NCI-H2227 treated with DMSO at 0.1 percent for 48 hours (cell line): ENCODE measurements at regions not wholly inside any gene's neighbourhood (a gene's known extent, or its start where the extent isn't known, plus 50 kb on each side); places are given as distances from the start of the nearest gene placed in this dataset.

Experiments
- DNase-seq: peaks from one replicate; lab custom pipeline; 2025; lab: John Stamatoyannopoulos, UW

DNA sequence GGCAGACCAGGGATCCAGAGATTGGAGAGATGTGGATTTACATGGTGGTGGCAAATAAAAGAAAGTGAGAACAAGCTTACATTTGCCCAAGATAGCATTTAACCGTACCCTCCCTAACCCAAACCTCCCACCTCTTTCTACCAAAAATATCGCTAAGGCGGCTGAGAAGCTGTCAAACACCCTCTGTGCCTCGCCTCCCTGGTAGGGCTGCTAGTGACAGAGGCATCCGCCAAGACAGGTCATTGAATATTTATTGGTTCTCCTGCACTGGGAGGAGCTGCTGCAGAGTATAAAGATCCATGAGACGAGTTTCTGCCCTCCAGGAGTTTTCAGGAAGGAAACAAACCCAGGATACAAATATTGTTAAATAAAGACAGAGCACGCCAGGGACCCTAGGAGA lies 107.3 kb upstream of the TMC3 start:
- DNase-seq = no peak

DNA sequence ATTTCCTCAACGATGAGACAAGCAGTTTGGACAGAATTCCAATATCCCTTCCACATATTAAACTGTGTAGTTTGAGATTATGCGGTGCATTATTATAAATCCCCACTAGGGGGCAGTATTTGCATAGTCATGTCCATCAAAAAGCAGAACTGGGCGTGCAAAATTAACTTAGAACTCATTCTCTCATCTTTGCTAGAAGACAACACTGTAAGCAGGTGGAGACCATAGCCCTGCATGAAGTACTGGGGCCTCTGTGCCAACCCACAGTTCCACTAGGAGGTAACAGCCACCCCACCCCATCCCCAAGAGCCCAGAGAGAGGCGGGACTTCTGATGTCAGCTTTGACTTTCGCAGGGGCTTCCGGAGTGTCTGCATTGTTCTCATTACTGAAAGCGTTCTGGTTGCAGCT lies 106.6 kb upstream of the TMC3 start:
- DNase-seq = peak; percentile 54

GRCh38 chr15:81478354-81478753 lies 104.3 kb upstream of the TMC3 start:
- DNase-seq = no peak

- DNase-seq = no peak
Observed at GRCh38 chr15:81475926-81476325, 101.9 kb upstream of the TMC3 start.

DNA sequence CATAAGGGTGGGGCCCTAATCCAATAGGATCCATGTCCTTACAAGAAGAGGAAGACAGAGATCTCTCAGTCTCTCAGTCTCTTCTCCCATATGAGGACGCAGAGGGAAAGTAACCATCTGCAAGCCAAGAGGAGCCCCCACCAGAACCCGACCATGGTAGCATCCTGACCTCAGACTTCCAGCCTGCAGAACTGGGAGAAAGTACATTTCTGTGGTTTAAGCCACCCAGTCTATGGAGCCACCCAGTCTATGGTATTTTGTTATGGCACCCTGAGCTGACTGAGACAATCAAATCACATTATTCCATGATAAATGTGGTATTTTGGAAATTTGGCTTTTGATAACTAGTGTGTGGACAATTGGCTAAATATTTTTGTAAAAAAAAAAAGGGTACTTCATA lies 101.5 kb upstream of the TMC3 start:
- DNase-seq = no peak

- DNase-seq = no peak
Observed at GRCh38 chr15:81473946-81474345, 99.9 kb upstream of the TMC3 start.

- DNase-seq = no peak
Observed at GRCh38 chr15:81473177-81473576, 99.2 kb upstream of the TMC3 start.

DNA sequence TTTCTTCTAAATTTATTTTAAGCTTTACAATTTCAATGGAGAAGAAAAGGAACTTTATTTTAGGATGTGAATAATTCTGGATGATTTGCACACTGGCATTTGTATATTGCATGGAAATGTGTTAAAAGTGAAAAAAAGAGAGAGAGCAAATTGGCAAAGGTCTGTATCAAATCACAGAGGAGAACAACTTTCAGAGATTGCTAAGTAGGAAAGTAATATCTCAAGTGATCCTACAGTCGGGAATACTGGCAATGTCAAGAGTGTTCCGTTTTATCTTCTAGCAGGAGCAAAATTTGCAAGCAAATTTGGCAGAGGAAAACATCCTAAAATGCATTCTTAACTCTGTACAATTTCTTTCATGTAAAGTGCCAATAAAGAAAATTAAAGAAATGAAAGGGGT lies 97.1 kb upstream of the TMC3 start:
- no peak for DNase-seq

- DNase-seq = no peak
Observed at GRCh38 chr15:81469154-81469553, 95.1 kb upstream of the TMC3 start.

- DNase-seq = no peak
Observed at GRCh38 chr15:81466741-81467140, 92.7 kb upstream of the TMC3 start.

GRCh38 chr15:81454024-81454423 lies 80.0 kb upstream of the TMC3 start:
- no peak for DNase-seq

DNA sequence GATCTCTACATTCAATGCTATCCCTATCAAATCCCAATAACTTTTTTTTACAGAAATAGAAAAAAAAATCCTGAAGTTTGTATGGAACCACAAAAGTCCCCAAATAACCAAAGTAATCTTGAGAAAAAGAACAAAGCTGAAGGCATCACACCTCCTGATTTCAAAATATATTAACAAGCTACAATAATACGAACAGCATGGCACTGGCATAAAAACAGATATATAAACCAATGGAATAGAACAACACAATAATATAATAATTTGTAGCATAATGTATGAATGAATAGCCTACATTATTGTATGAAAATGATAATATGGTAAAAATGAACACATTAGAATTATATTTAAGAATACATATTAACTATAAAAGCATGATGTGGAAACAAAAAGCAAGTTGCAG lies 76.7 kb upstream of the TMC3 start:
- no peak for DNase-seq

- no peak for DNase-seq
Observed at GRCh38 chr15:81449836-81450474, 75.9 kb upstream of the TMC3 start.

GRCh38 chr15:81443040-81443820 lies 69.2 kb upstream of the TMC3 start:
- DNase-seq = no peak

DNA sequence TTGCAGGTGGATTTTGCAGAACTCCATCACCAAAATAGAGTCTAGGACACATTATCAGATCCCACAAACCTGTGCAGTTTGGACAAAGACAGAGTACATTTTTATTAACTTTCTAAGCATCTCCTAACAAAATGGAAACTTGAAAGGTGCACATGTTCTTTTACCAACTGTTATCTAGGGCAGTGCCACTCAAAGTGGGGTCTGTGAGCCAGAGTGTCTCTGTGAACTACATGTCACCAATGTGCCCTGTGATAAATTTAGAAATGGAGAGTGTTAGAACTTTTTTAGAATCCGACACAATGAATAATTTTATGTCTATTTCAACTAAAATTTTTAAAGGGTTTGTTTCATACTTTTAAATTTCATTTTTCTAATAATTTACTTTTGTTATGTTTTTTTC lies 68.4 kb upstream of the TMC3 start:
- no peak for DNase-seq

DNA sequence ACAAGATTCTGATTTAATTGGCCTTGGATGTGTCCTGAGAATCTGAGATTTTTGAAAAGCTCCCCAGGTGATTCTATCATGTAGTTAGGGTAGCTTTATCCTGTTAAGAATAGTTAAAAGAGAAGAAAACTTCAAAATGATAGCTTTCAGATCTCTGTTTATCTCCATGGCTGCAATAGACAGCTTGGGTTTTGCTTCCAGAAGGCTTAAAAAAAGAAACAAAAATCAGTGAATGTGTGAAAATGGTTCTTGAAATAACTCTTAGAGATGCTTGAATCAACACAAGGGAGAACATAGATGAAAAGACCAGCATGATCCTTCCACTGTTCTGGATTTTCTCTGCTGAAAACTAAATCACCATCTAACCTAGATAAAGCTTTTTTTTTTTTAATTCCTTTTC lies 60.8 kb upstream of the TMC3 start:
- DNase-seq = no peak

- DNase-seq = no peak
Observed at GRCh38 chr15:81433462-81433861, 59.4 kb upstream of the TMC3 start.

GRCh38 chr15:81432179-81432578 lies 58.2 kb upstream of the TMC3 start:
- DNase-seq = no peak

DNA sequence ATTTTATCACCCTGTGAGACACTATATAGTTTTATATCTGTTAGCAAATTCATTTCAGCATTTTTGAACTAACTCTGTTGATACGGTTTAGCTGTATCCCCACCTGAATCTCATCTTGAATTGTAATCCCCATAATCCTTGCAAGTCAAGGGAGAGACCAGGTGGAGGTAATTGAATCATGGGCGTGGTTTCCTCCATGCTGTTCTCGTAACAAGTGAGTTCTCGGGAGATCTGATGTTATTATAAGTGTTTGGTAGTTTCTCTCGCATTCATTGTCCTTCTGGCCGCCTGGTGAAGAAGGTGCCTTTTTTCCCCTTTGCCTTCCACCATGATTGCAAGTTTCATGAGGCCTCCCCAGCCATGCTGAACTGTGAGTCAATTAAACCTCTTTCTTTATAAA lies 53.2 kb upstream of the TMC3 start:
- DNase-seq = no peak

DNA sequence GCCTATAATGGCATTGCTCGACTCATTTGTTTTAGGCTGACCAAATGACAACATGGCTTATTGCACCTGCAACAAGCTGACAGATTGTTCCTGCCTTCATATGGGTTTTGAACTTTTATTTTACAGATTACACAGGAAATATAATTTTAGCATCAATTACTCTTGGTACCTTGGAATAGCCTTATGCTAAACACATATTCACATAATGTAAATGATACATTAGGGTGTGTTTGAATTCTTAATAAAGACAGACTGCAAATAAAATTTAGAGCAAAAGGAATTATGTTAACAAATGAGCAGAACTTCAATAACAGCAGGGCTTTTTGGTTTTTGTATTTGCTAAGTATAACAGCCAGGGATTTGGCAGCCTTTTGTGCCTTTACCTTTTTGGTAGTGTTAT lies 51.9 kb upstream of the TMC3 start:
- DNase-seq = no peak
